G401 (cell line): ENCODE measurements at regions not wholly inside any gene's neighbourhood (a gene's known extent, or its start where the extent isn't known, plus 50 kb on each side); places are given as distances from the start of the nearest gene placed in this dataset.

Experiments
- DNase-seq: peaks from one replicate; pipeline ENCODE4 v3.0.0-alpha.2; 2015; ENCODE audit warnings: low spot score
- in situ Hi-C: cut with HindIII; loops from 2 replicates; pipeline ENCODE4 v1.10.0; 2016; ENCODE audit warnings: low sequenced_read_pairs, mixed read lengths

GRCh38 chr5:68423154-68423811 is 207.7 kb downstream of the PIK3R1 start:
- in situ Hi-C loops: no loop called here
- no peak for DNase-seq

- no peak for DNase-seq
- in situ Hi-C loops: no loop called here
Measured at GRCh38 chr5:68424799-68425537, 209.4 kb downstream of the PIK3R1 start.

GRCh38 chr5:68426586-68426985 is 211.0 kb downstream of the PIK3R1 start:
- in situ Hi-C loops: no loop called here
- no peak for DNase-seq

GRCh38 chr5:68428231-68428811 is 212.8 kb downstream of the PIK3R1 start:
- in situ Hi-C loops: no loop called here
- DNase-seq: no peak

- DNase-seq: no peak
- in situ Hi-C loops: no loop called here
Measured at GRCh38 chr5:68429510-68429909, 214.0 kb downstream of the PIK3R1 start.

- in situ Hi-C loops: no loop called here
- no peak for DNase-seq
Measured at GRCh38 chr5:68430279-68430678, 214.7 kb downstream of the PIK3R1 start.

- DNase-seq: no peak
- in situ Hi-C loops: no loop called here
Measured at GRCh38 chr5:68431186-68431585, 215.6 kb downstream of the PIK3R1 start.

GRCh38 chr5:68431601-68432337 is 216.2 kb downstream of the PIK3R1 start:
- in situ Hi-C loops: no loop called here
- no peak for DNase-seq

- in situ Hi-C loops: no loop called here
- DNase-seq: no peak
Measured at GRCh38 chr5:68432682-68433081, 217.1 kb downstream of the PIK3R1 start.

GRCh38 chr5:68433526-68433922 is 218.0 kb downstream of the PIK3R1 start:
- DNase-seq: no peak
- in situ Hi-C loops: no loop called here

GRCh38 chr5:68433923-68434879 is 218.6 kb downstream of the PIK3R1 start:
- in situ Hi-C loops: no loop called here
- DNase-seq: peak; percentile 4

- no peak for DNase-seq
- in situ Hi-C loops: no loop called here
Measured at GRCh38 chr5:68435611-68436010, 220.1 kb downstream of the PIK3R1 start.

GRCh38 chr5:68436686-68437520 is 221.3 kb downstream of the PIK3R1 start:
- no peak for DNase-seq
- in situ Hi-C loops: no loop called here

GRCh38 chr5:68438876-68439275 is 223.3 kb downstream of the PIK3R1 start:
- in situ Hi-C loops: no loop called here
- DNase-seq: no peak

GRCh38 chr5:68440245-68440644 is 224.7 kb downstream of the PIK3R1 start:
- no peak for DNase-seq
- in situ Hi-C loops: no loop called here

- in situ Hi-C loops: no loop called here
- DNase-seq: no peak
Measured at GRCh38 chr5:68440651-68441050, 225.1 kb downstream of the PIK3R1 start.

GRCh38 chr5:68441309-68442073 is 225.9 kb downstream of the PIK3R1 start:
- DNase-seq: no peak
- in situ Hi-C loops: no loop called here
